Mammary epithelial cell (primary cell): ENCODE measurements at regions not wholly inside any gene's neighbourhood (a gene's known extent, or its start where the extent isn't known, plus 50 kb on each side); places are given as distances from the start of the nearest gene placed in this dataset.

Experiments used
- EZH2 ChIP-seq: IDR thresholded peaks from 2 replicates; pipeline ENCODE4 v1.6.1; 2012; ENCODE audit warnings: low read length, inconsistent platforms, borderline replicate concordance
- TF ChIP-seq, protein P1 (sequence below), 2 donors: IDR thresholded peaks in 1 of 2; conservative IDR thresholded peaks in 1 of 2; 2 replicates each; pipeline ENCODE4 v1.5.1; 2011 to 2012; ENCODE audit warnings: inconsistent platforms in 2 of 2, low read length in 2 of 2, mild to moderate bottlenecking in 2 of 2, control low read depth in 1 of 2, low read depth in 1 of 2; ENCODE audit not compliant: insufficient read depth in 1 of 2; ENCODE audit errors: extremely low read depth in 1 of 2

DNA sequence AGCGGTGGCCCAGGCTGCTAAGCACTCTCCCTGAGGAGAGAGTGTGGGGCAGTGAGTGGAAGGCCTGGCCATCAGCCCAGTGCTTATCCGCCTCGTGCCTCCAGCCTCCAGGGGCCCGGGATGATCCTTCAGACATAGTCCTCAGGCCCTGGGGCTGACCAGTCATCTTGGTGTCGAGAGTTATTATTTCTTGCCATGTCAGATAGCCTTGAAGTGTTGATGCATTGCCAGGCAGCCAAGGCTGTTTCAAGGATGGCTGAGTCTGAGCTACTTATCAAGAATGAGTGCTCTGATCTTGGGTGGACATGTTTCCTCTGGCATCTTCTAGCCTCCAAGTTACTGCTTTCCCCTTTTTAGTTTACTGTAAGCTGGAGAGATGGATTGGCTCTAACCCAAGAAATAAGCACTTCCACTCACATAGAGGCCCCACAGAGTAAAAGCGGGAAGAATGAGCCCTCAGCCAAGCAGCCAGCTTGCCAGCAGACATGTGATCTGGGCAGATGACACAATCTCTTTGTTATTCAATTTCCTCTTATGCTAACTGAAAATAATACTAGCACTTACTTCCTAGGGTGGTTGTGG is 136.5 kb upstream of the NAMPT start:
- TF ChIP-seq, protein P1, sequence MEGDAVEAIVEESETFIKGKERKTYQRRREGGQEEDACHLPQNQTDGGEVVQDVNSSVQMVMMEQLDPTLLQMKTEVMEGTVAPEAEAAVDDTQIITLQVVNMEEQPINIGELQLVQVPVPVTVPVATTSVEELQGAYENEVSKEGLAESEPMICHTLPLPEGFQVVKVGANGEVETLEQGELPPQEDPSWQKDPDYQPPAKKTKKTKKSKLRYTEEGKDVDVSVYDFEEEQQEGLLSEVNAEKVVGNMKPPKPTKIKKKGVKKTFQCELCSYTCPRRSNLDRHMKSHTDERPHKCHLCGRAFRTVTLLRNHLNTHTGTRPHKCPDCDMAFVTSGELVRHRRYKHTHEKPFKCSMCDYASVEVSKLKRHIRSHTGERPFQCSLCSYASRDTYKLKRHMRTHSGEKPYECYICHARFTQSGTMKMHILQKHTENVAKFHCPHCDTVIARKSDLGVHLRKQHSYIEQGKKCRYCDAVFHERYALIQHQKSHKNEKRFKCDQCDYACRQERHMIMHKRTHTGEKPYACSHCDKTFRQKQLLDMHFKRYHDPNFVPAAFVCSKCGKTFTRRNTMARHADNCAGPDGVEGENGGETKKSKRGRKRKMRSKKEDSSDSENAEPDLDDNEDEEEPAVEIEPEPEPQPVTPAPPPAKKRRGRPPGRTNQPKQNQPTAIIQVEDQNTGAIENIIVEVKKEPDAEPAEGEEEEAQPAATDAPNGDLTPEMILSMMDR (conservative IDR thresholded peaks at IDR 0.05 in 1 of 2, IDR thresholded peaks at IDR 0.05 in 1 of 2; ENCODE audit: extremely low read depth in 1 of 2, insufficient read depth in 1 of 2, low read depth in 1 of 2, low read length in 2 of 2), result no peak
- no peak for TF ChIP-seq EZH2
